C4-2B (cell line): ENCODE measurements at regions not wholly inside any gene's neighbourhood (a gene's known extent, or its start where the extent isn't known, plus 50 kb on each side); places are given as distances from the start of the nearest gene placed in this dataset.

Source experiments
- ZFX ChIP-seq: fragments of 450-650 bp; IDR thresholded peaks from 2 replicates; pipeline ENCODE4 v1.6.1; 2017
- TF ChIP-seq, protein P1 (sequence below): fragments of 450-650 bp; conservative IDR thresholded peaks from 2 replicates; pipeline ENCODE4 v1.5.1; 2017; ENCODE audit warnings: mild to moderate bottlenecking

DNA sequence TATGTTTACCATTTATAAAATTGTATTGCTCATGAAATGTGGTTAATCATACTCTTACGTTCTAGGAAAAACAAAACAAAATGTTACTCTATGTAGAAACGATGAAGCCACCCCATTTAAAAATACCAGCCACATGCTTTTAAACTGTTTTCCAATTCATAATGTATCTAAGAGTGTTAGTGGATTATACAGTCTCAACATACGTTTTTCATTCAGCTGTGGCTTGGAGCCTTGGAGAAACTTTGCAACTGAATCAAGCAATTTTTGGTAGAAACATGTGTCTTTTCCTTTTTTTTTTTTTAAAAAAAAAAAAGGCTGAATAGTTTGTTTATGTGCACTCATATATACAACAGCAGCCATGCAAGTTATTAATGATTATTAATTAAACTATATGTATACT lies 378.0 kb upstream of the SEMA3D start:
- TF ChIP-seq, protein P1, sequence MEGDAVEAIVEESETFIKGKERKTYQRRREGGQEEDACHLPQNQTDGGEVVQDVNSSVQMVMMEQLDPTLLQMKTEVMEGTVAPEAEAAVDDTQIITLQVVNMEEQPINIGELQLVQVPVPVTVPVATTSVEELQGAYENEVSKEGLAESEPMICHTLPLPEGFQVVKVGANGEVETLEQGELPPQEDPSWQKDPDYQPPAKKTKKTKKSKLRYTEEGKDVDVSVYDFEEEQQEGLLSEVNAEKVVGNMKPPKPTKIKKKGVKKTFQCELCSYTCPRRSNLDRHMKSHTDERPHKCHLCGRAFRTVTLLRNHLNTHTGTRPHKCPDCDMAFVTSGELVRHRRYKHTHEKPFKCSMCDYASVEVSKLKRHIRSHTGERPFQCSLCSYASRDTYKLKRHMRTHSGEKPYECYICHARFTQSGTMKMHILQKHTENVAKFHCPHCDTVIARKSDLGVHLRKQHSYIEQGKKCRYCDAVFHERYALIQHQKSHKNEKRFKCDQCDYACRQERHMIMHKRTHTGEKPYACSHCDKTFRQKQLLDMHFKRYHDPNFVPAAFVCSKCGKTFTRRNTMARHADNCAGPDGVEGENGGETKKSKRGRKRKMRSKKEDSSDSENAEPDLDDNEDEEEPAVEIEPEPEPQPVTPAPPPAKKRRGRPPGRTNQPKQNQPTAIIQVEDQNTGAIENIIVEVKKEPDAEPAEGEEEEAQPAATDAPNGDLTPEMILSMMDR = no peak
- no peak for TF ChIP-seq ZFX
